HG03571 (cell line): ENCODE measurements at regions not wholly inside any gene's neighbourhood (a gene's known extent, or its start where the extent isn't known, plus 50 kb on each side); places are given as distances from the start of the nearest gene placed in this dataset.

Experiments
- ATAC-seq: cut with Tn5 transposase; IDR thresholded peaks from one replicate; pipeline ENCODE4 v1.9.1; 2021; ENCODE audit not compliant: unreplicated experiment

- ATAC-seq, result no peak
Measured at GRCh38 chr2:150911766-150912280, 349.8 kb downstream of the RBM43 start.

- no peak for ATAC-seq
Measured at GRCh38 chr2:150909613-150910012, 352.1 kb downstream of the RBM43 start.

- ATAC-seq, result no peak
Measured at GRCh38 chr2:150909090-150909489, 352.6 kb downstream of the RBM43 start.

- ATAC-seq, result no peak
Measured at GRCh38 chr2:150907466-150907865, 354.2 kb downstream of the RBM43 start.

GRCh38 chr2:150903461-150903860 lies 358.2 kb downstream of the RBM43 start:
- no peak for ATAC-seq

GRCh38 chr2:150903055-150903454 lies 358.6 kb downstream of the RBM43 start:
- ATAC-seq, result no peak

GRCh38 chr2:150900913-150901312 lies 360.8 kb downstream of the RBM43 start:
- ATAC-seq, result no peak

- no peak for ATAC-seq
Measured at GRCh38 chr2:150895968-150896367, 365.7 kb downstream of the RBM43 start.

GRCh38 chr2:150889141-150889540 lies 372.5 kb downstream of the RBM43 start:
- no peak for ATAC-seq

- no peak for ATAC-seq
Measured at GRCh38 chr2:150888337-150888736, 373.3 kb downstream of the RBM43 start.

- no peak for ATAC-seq
Measured at GRCh38 chr2:150887926-150888325, 373.7 kb downstream of the RBM43 start.

- ATAC-seq, result no peak
Measured at GRCh38 chr2:150885774-150886386, 375.8 kb downstream of the RBM43 start.

- no peak for ATAC-seq
Measured at GRCh38 chr2:150885236-150885635, 376.4 kb downstream of the RBM43 start.

GRCh38 chr2:150883613-150883895 lies 378.1 kb downstream of the RBM43 start:
- ATAC-seq, result no peak

GRCh38 chr2:150882751-150883612 lies 378.7 kb downstream of the RBM43 start:
- ATAC-seq, result no peak

GRCh38 chr2:150880986-150881385 lies 380.7 kb downstream of the RBM43 start:
- no peak for ATAC-seq

- no peak for ATAC-seq
Measured at GRCh38 chr2:150878356-150878755, 383.3 kb downstream of the RBM43 start.

GRCh38 chr2:150876251-150876950 lies 385.3 kb downstream of the RBM43 start:
- ATAC-seq, result no peak

GRCh38 chr2:150873396-150873772 lies 385.9 kb upstream of the RND3 start:
- ATAC-seq, result no peak

- ATAC-seq, result no peak
Measured at GRCh38 chr2:150872756-150873395, 385.4 kb upstream of the RND3 start.

- ATAC-seq, result no peak
Measured at GRCh38 chr2:150866431-150866830, 379.0 kb upstream of the RND3 start.
